ENCODE measurements at regions not wholly inside any gene's neighbourhood (a gene's known extent, or its start where the extent isn't known, plus 50 kb on each side); places are given as distances from the start of the nearest gene placed in this dataset.

DNA sequence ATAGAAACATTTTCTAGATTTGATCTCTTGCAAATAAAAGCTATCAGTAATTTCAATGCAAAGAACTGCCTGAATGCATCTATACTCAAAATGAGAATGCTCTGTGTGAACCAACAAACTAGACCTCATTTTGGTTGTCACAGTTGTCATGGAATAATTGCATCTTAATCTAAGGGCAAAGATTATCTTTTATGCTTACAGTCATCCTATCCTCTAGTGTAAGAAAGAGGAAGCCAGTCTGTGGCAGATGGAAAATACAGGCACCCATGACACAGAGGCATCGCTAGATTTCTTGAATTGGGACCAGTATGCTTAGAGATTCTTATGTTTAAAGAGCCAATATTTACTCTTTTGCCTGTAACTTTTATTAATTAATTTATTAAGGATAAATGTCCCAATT, 95.0 kb downstream of the MACIR start:
- POLR2A ChIA-PET: no interaction called here
- intact Hi-C loops (cut with micrococcal nuclease): no loop called here
- no peaks in the 10 kb centered on the region for H3K9me3 ChIP-seq (ENCODE audit: control extremely low read depth in 1 of 3, control insufficient read depth in 2 of 3, insufficient read depth in 1 of 3, low read length in 2 of 3)
- peaks cover 0 to 3% (median 1%) of the 10 kb centered on the region in 4 experiments for H3K27me3 ChIP-seq (replicated peaks in 1 of 4; ENCODE audit: control extremely low read depth in 1 of 4, control insufficient read depth in 3 of 4, insufficient read depth in 4 of 4, low read length in 3 of 4)
- no peak overlapping the region for H3K9ac ChIP-seq (ENCODE audit: low read length)
- no peak overlapping the region for H3K27ac ChIP-seq (ENCODE audit: low read length in 2 of 2)
- Mint-ChIP-seq H3K4me3 (no peak overlapping the region), H3K9me3 (ENCODE audit: insufficient read depth) (no peaks in the 10 kb centered on the region), H3K27me3 (peaks cover 16% of the 10 kb centered on the region), H3K27ac (no peak overlapping the region), H3K4me1 (no peaks in the 10 kb centered on the region)
- DNase-seq (no peak), ATAC-seq (ENCODE audit: low read depth) (no peak)
- H3K4me1 ChIP-seq (ENCODE audit: control insufficient read depth in 2 of 2, insufficient read depth in 2 of 2, low read length in 2 of 2): no peaks in the 10 kb centered on the region
- no peak overlapping the region for H3K4me2 ChIP-seq (replicated peaks; ENCODE audit: low read depth, low read length, poor library complexity, severe bottlenecking)
- no CpG with 5 or more reads among the region's 1 CpG for WGBS (ENCODE audit: insufficient coverage)
- TF ChIP-seq, protein P1, sequence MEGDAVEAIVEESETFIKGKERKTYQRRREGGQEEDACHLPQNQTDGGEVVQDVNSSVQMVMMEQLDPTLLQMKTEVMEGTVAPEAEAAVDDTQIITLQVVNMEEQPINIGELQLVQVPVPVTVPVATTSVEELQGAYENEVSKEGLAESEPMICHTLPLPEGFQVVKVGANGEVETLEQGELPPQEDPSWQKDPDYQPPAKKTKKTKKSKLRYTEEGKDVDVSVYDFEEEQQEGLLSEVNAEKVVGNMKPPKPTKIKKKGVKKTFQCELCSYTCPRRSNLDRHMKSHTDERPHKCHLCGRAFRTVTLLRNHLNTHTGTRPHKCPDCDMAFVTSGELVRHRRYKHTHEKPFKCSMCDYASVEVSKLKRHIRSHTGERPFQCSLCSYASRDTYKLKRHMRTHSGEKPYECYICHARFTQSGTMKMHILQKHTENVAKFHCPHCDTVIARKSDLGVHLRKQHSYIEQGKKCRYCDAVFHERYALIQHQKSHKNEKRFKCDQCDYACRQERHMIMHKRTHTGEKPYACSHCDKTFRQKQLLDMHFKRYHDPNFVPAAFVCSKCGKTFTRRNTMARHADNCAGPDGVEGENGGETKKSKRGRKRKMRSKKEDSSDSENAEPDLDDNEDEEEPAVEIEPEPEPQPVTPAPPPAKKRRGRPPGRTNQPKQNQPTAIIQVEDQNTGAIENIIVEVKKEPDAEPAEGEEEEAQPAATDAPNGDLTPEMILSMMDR (IDR thresholded peaks at IDR 0.05): no peak
- no peak for TF ChIP-seq EZH2 (IDR thresholded peaks at IDR 0.05; ENCODE audit: borderline replicate concordance, insufficient read depth, low read depth, low read length, poor library complexity, severe bottlenecking)
- CTCF ChIA-PET: no interaction called here
- no peaks in the 10 kb centered on the region for H4K20me1 ChIP-seq (ENCODE audit: control insufficient read depth, insufficient read depth, low read length, poor library complexity, severe bottlenecking)
- no peaks in the 10 kb centered on the region for H3K79me2 ChIP-seq (ENCODE audit: control insufficient read depth, insufficient read depth, low read length)
- no peak overlapping the region for H3K4me3 ChIP-seq (ENCODE audit: control extremely low read depth in 1 of 5, extremely low read depth in 1 of 5, insufficient read depth in 1 of 5, low read depth in 2 of 5, low read length in 4 of 5)
- H3K36me3 ChIP-seq (replicated peaks in 1 of 2; ENCODE audit: control extremely low read depth in 1 of 2, control insufficient read depth in 1 of 2, extremely low read depth in 1 of 2, insufficient read depth in 2 of 2, low read length in 1 of 2): no peaks in the 10 kb centered on the region
- H2AFZ ChIP-seq (ENCODE audit: insufficient read depth, low read depth, low read length, poor library complexity, severe bottlenecking): no peak overlapping the region

- H3K9me3 ChIP-seq (ENCODE audit: control extremely low read depth in 1 of 3, control insufficient read depth in 2 of 3, insufficient read depth in 1 of 3, low read length in 2 of 3): no peaks in the 10 kb centered on the region
- TF ChIP-seq EZH2 (IDR thresholded peaks at IDR 0.05; ENCODE audit: borderline replicate concordance, insufficient read depth, low read depth, low read length, poor library complexity, severe bottlenecking): no peak
- TF ChIP-seq, protein P1 (IDR thresholded peaks at IDR 0.05): no peak
- no peak overlapping the region for H3K27ac Mint-ChIP-seq
- H3K27me3 Mint-ChIP-seq: peaks cover 13% of the 10 kb centered on the region
- H3K27ac ChIP-seq (ENCODE audit: low read length in 2 of 2): no peak overlapping the region
- H3K27me3 ChIP-seq (replicated peaks in 1 of 4; ENCODE audit: control extremely low read depth in 1 of 4, control insufficient read depth in 3 of 4, insufficient read depth in 4 of 4, low read length in 3 of 4): peaks cover 0 to 3% (median 1%) of the 10 kb centered on the region in 4 experiments
- WGBS (ENCODE audit: insufficient coverage): 79% methylated on average over 2 of the region's 4 CpGs
- H3K9ac ChIP-seq (ENCODE audit: low read length): no peak overlapping the region
- H3K4me3 Mint-ChIP-seq: no peak overlapping the region
- DNase-seq (no peak), ATAC-seq (ENCODE audit: low read depth) (no peak)
- H3K79me2 ChIP-seq (ENCODE audit: control insufficient read depth, insufficient read depth, low read length): no peaks in the 10 kb centered on the region
- H3K9me3 Mint-ChIP-seq (ENCODE audit: insufficient read depth): no peaks in the 10 kb centered on the region
- H3K4me3 ChIP-seq (ENCODE audit: control extremely low read depth in 1 of 5, extremely low read depth in 1 of 5, insufficient read depth in 1 of 5, low read depth in 2 of 5, low read length in 4 of 5): no peak overlapping the region
- H3K4me1 ChIP-seq (ENCODE audit: control insufficient read depth in 2 of 2, insufficient read depth in 2 of 2, low read length in 2 of 2): no peaks in the 10 kb centered on the region
- CTCF ChIA-PET: no interaction called here
- no peaks in the 10 kb centered on the region for H4K20me1 ChIP-seq (ENCODE audit: control insufficient read depth, insufficient read depth, low read length, poor library complexity, severe bottlenecking)
- H3K36me3 ChIP-seq (replicated peaks in 1 of 2; ENCODE audit: control extremely low read depth in 1 of 2, control insufficient read depth in 1 of 2, extremely low read depth in 1 of 2, insufficient read depth in 2 of 2, low read length in 1 of 2): no peaks in the 10 kb centered on the region
- intact Hi-C loops (cut with micrococcal nuclease): no loop called here
- H3K4me1 Mint-ChIP-seq: no peaks in the 10 kb centered on the region
- POLR2A ChIA-PET: no interaction called here
- H3K4me2 ChIP-seq (replicated peaks; ENCODE audit: low read depth, low read length, poor library complexity, severe bottlenecking): no peak overlapping the region
- no peak overlapping the region for H2AFZ ChIP-seq (ENCODE audit: insufficient read depth, low read depth, low read length, poor library complexity, severe bottlenecking)
Observed at GRCh38 chr5:103347716-103348423, 89.3 kb downstream of the MACIR start.
